Ascending aorta (tissue), 2 donors: ENCODE measurements at regions not wholly inside any gene's neighbourhood (a gene's known extent, or its start where the extent isn't known, plus 50 kb on each side); places are given as distances from the start of the nearest gene placed in this dataset.

Experiments used
- DNase-seq, 2 donors: peaks; one replicate each; pipeline ENCODE4 v3.0.0-alpha.2; 2019; ENCODE audit warnings: low spot score in 2 of 2
- H3K27ac ChIP-seq, 2 donors: fragments of 200-600 bp; sonication (generic); one replicate each; pipeline ENCODE4 v1.5.1; 2016 to 2017; ENCODE audit warnings: mild to moderate bottlenecking in 1 of 2
- H3K27me3 ChIP-seq: fragments of 200-600 bp; sonication (generic); one replicate; pipeline ENCODE4 v1.5.1; 2017
- H3K36me3 ChIP-seq, 2 donors: fragments of 200-600 bp; sonication (generic); one replicate each; pipeline ENCODE4 v1.5.1; 2016
- H3K4me1 ChIP-seq, 2 donors: fragments of 200-600 bp; sonication (generic); one replicate each; pipeline ENCODE4 v1.5.1; 2016 to 2017; ENCODE audit warnings: mild to moderate bottlenecking in 1 of 2
- H3K4me3 ChIP-seq, 2 donors: fragments of 200-600 bp; sonication (generic); one replicate each; pipeline ENCODE4 v1.5.1; 2016 to 2017; ENCODE audit warnings: mild to moderate bottlenecking in 1 of 2
- H3K9me3 ChIP-seq, 2 donors: fragments of 200-600 bp; sonication (generic); one replicate each; pipeline ENCODE4 v1.5.1; 2016
- CTCF ChIP-seq, 3 experiments: fragments of 200-600 bp in 2 of 3; fragments of 450-650 bp in 1 of 3; sonication (generic) in 2 of 3; IDR thresholded peaks; one replicate each; pipeline ENCODE4 v1.5.1; 2016 to 2019; ENCODE audit warnings: antibody characterized with exemption in 3 of 3, mild to moderate bottlenecking in 1 of 3, moderate library complexity in 1 of 3
- intact Hi-C: fragments of 100-400 bp; cut with DNase I; formaldehyde crosslinking; loops from one replicate; pipeline ENCODE4 v1.15.1; 2023

GRCh38 chr6:114619621-114620200, 276.9 kb upstream of the HS3ST5 start:
- Histone ChIP-seq H3K27me3 (no peaks in the 10 kb centered on the region), H3K9me3 (no peaks in the 10 kb centered on the region), H3K36me3 (no peaks in the 10 kb centered on the region), H3K4me1 (no peaks in the 10 kb centered on the region), H3K27ac (no peak overlapping the region), H3K4me3 (no peak overlapping the region)
- no peak for DNase-seq
- intact Hi-C loops, result no loop called here
- TF ChIP-seq CTCF (IDR thresholded peaks at IDR 0.05), result no peak

GRCh38 chr6:114611696-114612095, 268.9 kb upstream of the HS3ST5 start:
- no peak for TF ChIP-seq CTCF (IDR thresholded peaks at IDR 0.05)
- no peak for DNase-seq

GRCh38 chr6:114608091-114608490, 265.3 kb upstream of the HS3ST5 start:
- Histone ChIP-seq H3K36me3 (no peaks in the 10 kb centered on the region), H3K9me3 (no peaks in the 10 kb centered on the region), H3K4me1 (no peaks in the 10 kb centered on the region), H3K4me3 (no peak overlapping the region), H3K27ac (no peak overlapping the region), H3K27me3 (no peaks in the 10 kb centered on the region)
- no peak for TF ChIP-seq CTCF (IDR thresholded peaks at IDR 0.05)
- no peak for DNase-seq
- intact Hi-C loops, result no loop called here

More at GRCh38 chr6:114611696-114612095, 268.9 kb upstream of the HS3ST5 start:
- no peak overlapping the region for H3K4me3 ChIP-seq
- no peaks in the 10 kb centered on the region for H3K4me1 ChIP-seq
- H3K9me3 ChIP-seq, result no peaks in the 10 kb centered on the region
- no peak overlapping the region for H3K27ac ChIP-seq
- intact Hi-C loops, result no loop called here
- H3K27me3 ChIP-seq, result no peaks in the 10 kb centered on the region
- no peaks in the 10 kb centered on the region for H3K36me3 ChIP-seq

- Histone ChIP-seq H3K9me3 (no peaks in the 10 kb centered on the region), H3K4me1 (no peaks in the 10 kb centered on the region), H3K27me3 (no peaks in the 10 kb centered on the region), H3K4me3 (no peak overlapping the region), H3K27ac (no peak overlapping the region), H3K36me3 (no peaks in the 10 kb centered on the region)
- no peak for TF ChIP-seq CTCF (IDR thresholded peaks at IDR 0.05)
- intact Hi-C loops, result no loop called here
- DNase-seq, result no peak
These were observed 262.8 kb upstream of the HS3ST5 start for GRCh38 chr6:114605656-114606055.

GRCh38 chr6:114600381-114600780, 257.6 kb upstream of the HS3ST5 start:
- TF ChIP-seq CTCF (IDR thresholded peaks at IDR 0.05), result no peak
- H3K4me3 ChIP-seq, result no peak overlapping the region
- H3K27ac ChIP-seq, result no peak overlapping the region
- no peaks in the 10 kb centered on the region for H3K27me3 ChIP-seq
- no peaks in the 10 kb centered on the region for H3K36me3 ChIP-seq
- no peak for DNase-seq
- no peaks in the 10 kb centered on the region for H3K4me1 ChIP-seq
- intact Hi-C loops, result no loop called here
- H3K9me3 ChIP-seq, result no peaks in the 10 kb centered on the region

GRCh38 chr6:114595591-114595990, 252.8 kb upstream of the HS3ST5 start:
- no peak for DNase-seq
- Histone ChIP-seq H3K27ac (no peak overlapping the region), H3K9me3 (no peaks in the 10 kb centered on the region), H3K4me3 (no peak overlapping the region), H3K27me3 (no peaks in the 10 kb centered on the region), H3K4me1 (no peaks in the 10 kb centered on the region), H3K36me3 (no peaks in the 10 kb centered on the region)
- intact Hi-C loops, result no loop called here
- TF ChIP-seq CTCF (IDR thresholded peaks at IDR 0.05), result no peak
